ENCODE measurements at regions not wholly inside any gene's neighbourhood (a gene's known extent, or its start where the extent isn't known, plus 50 kb on each side); places are given as distances from the start of the nearest gene placed in this dataset.

- no peak for TF ChIP-seq CTCF (conservative IDR thresholded peaks at IDR 0.05; ENCODE audit: low read length)
- TF ChIP-seq EZH2phosphoT487 (IDR thresholded peaks at IDR 0.05; ENCODE audit: borderline replicate concordance): no peak
Measured at GRCh38 chr6:23600118-23600517, 525.9 kb upstream of the NRSN1 start.

All from Loucy (cell line).